Common myeloid progenitor, CD34-positive (primary cell): ENCODE measurements at regions not wholly inside any gene's neighbourhood (a gene's known extent, or its start where the extent isn't known, plus 50 kb on each side); places are given as distances from the start of the nearest gene placed in this dataset.

Source experiments
- CTCF ChIA-PET: fragments of 350-600 bp; sonication (Branson Sonifier 250); formaldehyde crosslinking; loops from one replicate; lab custom pipeline; 2021; ENCODE audit warnings: antibody characterized with exemption; lab: Charles Lee
- POLR2A ChIA-PET: fragments of 350-600 bp; sonication (Branson Sonifier 250); formaldehyde crosslinking; loops from one replicate; lab custom pipeline; 2021; ENCODE audit warnings: antibody characterized with exemption; lab: Charles Lee
- DNase-seq, 3 donors: peaks; one replicate each; pipeline versions ENCODE4 v3.0.0 to v3.0.0-alpha.2; 2013
- H3K27ac ChIP-seq, 2 experiments: 1 replicate in 1 of 2; 2 replicates in 1 of 2; pipeline ENCODE4 v1.7.0; 2013; ENCODE audit warnings: inconsistent platforms in 2 of 2, low read length in 2 of 2, mild to moderate bottlenecking in 2 of 2, low read depth in 1 of 2, moderate library complexity in 1 of 2; ENCODE audit not compliant: severe bottlenecking in 2 of 2, insufficient read depth in 1 of 2, poor library complexity in 1 of 2
- H3K27me3 ChIP-seq, 5 experiments: replicated peaks in 2 of 5; 1 replicate in 3 of 5; 2 replicates in 2 of 5; pipeline versions ENCODE4 v1.6.1 to v1.7.0; 2013; ENCODE audit warnings: low read length in 4 of 5, mild to moderate bottlenecking in 2 of 5, moderate library complexity in 2 of 5, inconsistent platforms in 1 of 5; ENCODE audit not compliant: insufficient read depth in 5 of 5, control insufficient read depth in 4 of 5
- H3K36me3 ChIP-seq, 4 experiments: 1 replicate in 2 of 4; 2 replicates in 2 of 4; pipeline versions ENCODE4 v1.6.1 to v1.7.0; 2013; ENCODE audit warnings: low read length in 3 of 4, control low read depth in 1 of 4, mild to moderate bottlenecking in 1 of 4; ENCODE audit not compliant: control insufficient read depth in 4 of 4, insufficient read depth in 4 of 4
- H3K4me1 ChIP-seq, 4 experiments: 1 replicate in 3 of 4; 2 replicates in 1 of 4; pipeline versions ENCODE4 v1.6.1 to v1.7.1; 2013; ENCODE audit warnings: low read length in 3 of 4, mild to moderate bottlenecking in 3 of 4, control low read depth in 1 of 4, inconsistent platforms in 1 of 4, moderate library complexity in 1 of 4; ENCODE audit not compliant: control insufficient read depth in 4 of 4, insufficient read depth in 4 of 4; ENCODE audit errors: control extremely low read depth in 1 of 4
- H3K4me3 ChIP-seq, 7 experiments: 1 replicate in 4 of 7; 2 replicates in 3 of 7; pipeline versions ENCODE4 v1.5.1 to v1.7.0; 2013; ENCODE audit warnings: mild to moderate bottlenecking in 7 of 7, low read length in 6 of 7, moderate library complexity in 6 of 7, inconsistent platforms in 2 of 7, low read depth in 2 of 7, control low read depth in 1 of 7; ENCODE audit not compliant: insufficient read depth in 4 of 7, control insufficient read depth in 1 of 7; ENCODE audit errors: extremely low read depth in 1 of 7
- H3K9me3 ChIP-seq, 5 experiments: 1 replicate in 4 of 5; 2 replicates in 1 of 5; pipeline versions ENCODE4 v1.6.1 to v1.7.1; 2013; ENCODE audit warnings: low read length in 4 of 5, mild to moderate bottlenecking in 2 of 5, inconsistent platforms in 1 of 5, low read depth in 1 of 5, moderate library complexity in 1 of 5; ENCODE audit not compliant: control insufficient read depth in 4 of 5, insufficient read depth in 2 of 5; ENCODE audit errors: control extremely low read depth in 1 of 5
- WGBS: methylation state at CpG from one replicate; pipeline ENCODE4 v1.1.5; 2013; ENCODE audit not compliant: insufficient coverage; 5-methylcytosine and 5-hydroxymethylcytosine counted together

DNA sequence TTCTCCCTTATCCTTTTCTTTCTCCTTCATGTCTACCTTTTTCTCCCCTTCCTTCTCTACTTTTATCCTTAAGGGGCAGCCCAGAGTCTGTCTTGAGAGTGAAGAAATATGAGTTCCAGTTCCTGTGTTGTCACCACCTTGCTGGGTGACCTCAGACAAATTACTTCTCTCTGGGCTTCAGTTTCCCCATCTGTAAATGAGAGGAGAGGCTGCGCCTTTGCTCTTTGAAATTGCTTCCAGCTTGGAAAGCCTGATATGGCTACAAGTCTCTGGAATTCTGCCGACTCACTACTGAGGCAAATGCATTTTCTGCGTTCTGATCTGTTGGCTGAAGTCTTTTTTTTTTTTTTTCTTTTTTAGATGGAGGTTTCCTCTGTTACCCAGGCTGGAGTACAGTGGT is 119.2 kb downstream of the SYF2 start:
- DNase-seq, result no peak
- Histone ChIP-seq H3K27me3 (no peaks in the 10 kb centered on the region), H3K27ac (no peak overlapping the region), H3K4me3 (no peak overlapping the region), H3K9me3 (peaks cover 0 to 9% (median 6%) of the 10 kb centered on the region in 5 experiments), H3K36me3 (no peaks in the 10 kb centered on the region), H3K4me1 (peaks cover 0 to 20% (median 2%) of the 10 kb centered on the region in 4 experiments)
- ChIA-PET POLR2A (no interaction called here), CTCF (interaction anchor here (0.9 to 1.0 kb wide), 2 partner anchors 75 to 178 kb away, joined by 3 read pairs; no protein-coding TSS in a partner anchor)
- no CpG with 5 or more reads among the region's 3 CpGs for WGBS

DNA sequence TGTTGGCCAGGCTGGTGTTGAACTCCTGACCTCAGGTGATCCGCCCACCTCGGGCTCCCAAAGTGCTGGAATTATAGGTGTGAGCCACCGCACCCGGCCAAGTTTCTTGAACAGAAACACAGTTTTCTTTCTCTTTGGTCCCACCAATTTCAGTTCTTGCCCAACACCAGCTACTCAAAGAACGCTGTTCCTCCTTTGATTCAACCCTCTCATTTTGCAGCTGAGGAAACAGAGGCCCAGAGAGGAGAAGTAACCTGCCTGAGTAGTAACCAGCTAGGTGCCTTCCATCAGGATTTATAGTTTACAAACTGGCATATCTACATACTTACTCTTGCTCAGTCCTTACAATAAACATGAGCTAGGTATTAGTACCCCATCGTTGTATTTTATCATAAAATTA is 119.9 kb downstream of the SYF2 start:
- no peak for DNase-seq
- Histone ChIP-seq H3K9me3 (peaks cover 0 to 9% (median 6%) of the 10 kb centered on the region in 5 experiments), H3K27ac (no peak overlapping the region), H3K27me3 (no peaks in the 10 kb centered on the region), H3K4me1 (peaks cover 0 to 20% (median 2%) of the 10 kb centered on the region in 4 experiments), H3K36me3 (no peaks in the 10 kb centered on the region), H3K4me3 (no peak overlapping the region)
- 93% methylated on average over 6 of the region's 6 CpGs for WGBS
- CTCF ChIA-PET, result interaction anchor here (1.0 to 2.2 kb wide), 2 partner anchors 13 to 178 kb away, joined by 3 to 5 read pairs; no protein-coding TSS in a partner anchor
- POLR2A ChIA-PET, result no interaction called here

DNA sequence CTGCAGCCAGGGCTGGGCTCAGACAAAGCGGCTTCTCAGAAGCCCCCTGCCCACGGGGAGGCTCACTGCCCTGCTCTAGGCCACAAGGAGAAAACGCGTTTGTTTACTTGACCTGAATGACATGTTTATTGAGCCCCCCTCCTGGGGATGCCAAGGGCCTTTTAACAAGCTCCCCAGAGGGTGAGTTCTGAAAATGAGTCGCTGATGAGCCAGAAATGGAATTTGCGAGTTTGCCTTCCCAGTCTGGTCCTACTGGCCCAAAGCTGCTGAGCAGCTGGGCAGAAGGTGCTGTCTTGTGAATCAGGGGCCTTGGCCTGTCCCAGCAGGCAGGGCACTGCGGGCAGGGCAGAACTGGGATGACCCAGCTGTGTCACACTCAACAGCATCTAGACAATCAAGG is 120.6 kb downstream of the SYF2 start:
- ChIA-PET POLR2A (no interaction called here), CTCF (interaction anchor here (1.2 to 2.2 kb wide), 2 partner anchors 12 to 179 kb away, joined by 3 to 5 read pairs; no protein-coding TSS in a partner anchor)
- Histone ChIP-seq H3K9me3 (peaks cover 0 to 9% (median 6%) of the 10 kb centered on the region in 5 experiments), H3K4me3 (no peak overlapping the region), H3K36me3 (no peaks in the 10 kb centered on the region), H3K27ac (no peak overlapping the region), H3K27me3 (no peaks in the 10 kb centered on the region), H3K4me1 (peaks cover 0 to 20% (median 2%) of the 10 kb centered on the region in 4 experiments)
- 96% methylated on average over 6 of the region's 7 CpGs for WGBS
- DNase-seq, result no peak

DNA sequence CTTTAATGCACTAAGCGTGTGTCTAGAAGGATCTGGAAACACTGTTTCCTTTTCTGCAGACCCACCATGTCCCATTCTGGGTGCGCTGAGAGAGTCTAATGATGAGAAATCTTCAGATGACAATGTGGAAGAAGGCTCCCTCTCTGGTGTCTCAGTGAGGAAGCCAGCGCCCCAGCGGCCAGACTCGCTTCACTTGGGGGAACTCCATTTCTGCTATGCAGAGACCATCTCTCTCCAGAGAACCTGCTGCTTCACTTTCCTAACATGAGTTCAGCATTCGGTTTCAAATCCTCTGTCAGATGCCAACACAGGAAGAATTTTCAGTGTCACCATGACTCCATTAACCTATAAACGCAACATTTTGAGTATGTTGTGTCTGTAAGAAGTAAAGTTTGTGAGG is 121.8 kb downstream of the SYF2 start:
- CTCF ChIA-PET, result interaction anchor here (0.9 to 2.2 kb wide), 4 partner anchors 9 to 239 kb away, joined by 3 to 5 read pairs (median 3); no protein-coding TSS in a partner anchor

DNA sequence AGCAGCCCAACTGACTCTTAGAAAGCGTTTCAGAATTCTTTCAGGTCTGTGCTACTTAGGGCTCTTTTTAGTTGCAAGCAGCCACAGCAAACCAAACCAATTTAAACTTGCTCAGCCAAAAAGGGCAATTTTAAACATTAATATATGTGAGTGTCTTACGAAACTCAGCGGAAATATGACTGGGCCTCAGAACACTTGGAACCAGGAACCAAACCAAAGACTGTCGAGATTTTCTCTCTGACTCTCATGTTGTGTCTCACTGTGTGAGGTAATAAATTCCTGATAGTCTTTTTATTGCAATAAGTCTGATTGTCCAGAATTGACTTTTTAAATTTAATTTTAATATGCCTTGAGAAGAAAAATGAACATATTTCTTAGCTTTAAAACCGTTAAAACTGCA is 122.3 kb downstream of the SYF2 start:
- DNase-seq, result no peak
- H3K36me3 ChIP-seq, result no peaks in the 10 kb centered on the region
- ChIA-PET CTCF (interaction anchor here (0.9 to 1.3 kb wide), 3 partner anchors 9 to 238 kb away, joined by 3 read pairs; no protein-coding TSS in a partner anchor), POLR2A (no interaction called here)
- no peak overlapping the region for H3K4me3 ChIP-seq
- peaks cover 0 to 9% (median 6%) of the 10 kb centered on the region in 5 experiments for H3K9me3 ChIP-seq
- H3K4me1 ChIP-seq, result peaks cover 0 to 14% (median under 1%) of the 10 kb centered on the region in 4 experiments
- 95% methylated on average over 3 of the region's 5 CpGs for WGBS
- no peak overlapping the region for H3K27ac ChIP-seq
- H3K27me3 ChIP-seq, result no peaks in the 10 kb centered on the region

More for the DNA sequence above, 121.8 kb downstream of the SYF2 start:
- Histone ChIP-seq H3K9me3 (peaks cover 0 to 9% (median 6%) of the 10 kb centered on the region in 5 experiments), H3K36me3 (no peaks in the 10 kb centered on the region), H3K27me3 (no peaks in the 10 kb centered on the region), H3K4me3 (no peak overlapping the region), H3K27ac (no peak overlapping the region), H3K4me1 (peaks cover 0 to 18% (median 2%) of the 10 kb centered on the region in 4 experiments)
- DNase-seq, result no peak
- WGBS, result 98% methylated on average over 5 of the region's 7 CpGs
- POLR2A ChIA-PET, result no interaction called here

DNA sequence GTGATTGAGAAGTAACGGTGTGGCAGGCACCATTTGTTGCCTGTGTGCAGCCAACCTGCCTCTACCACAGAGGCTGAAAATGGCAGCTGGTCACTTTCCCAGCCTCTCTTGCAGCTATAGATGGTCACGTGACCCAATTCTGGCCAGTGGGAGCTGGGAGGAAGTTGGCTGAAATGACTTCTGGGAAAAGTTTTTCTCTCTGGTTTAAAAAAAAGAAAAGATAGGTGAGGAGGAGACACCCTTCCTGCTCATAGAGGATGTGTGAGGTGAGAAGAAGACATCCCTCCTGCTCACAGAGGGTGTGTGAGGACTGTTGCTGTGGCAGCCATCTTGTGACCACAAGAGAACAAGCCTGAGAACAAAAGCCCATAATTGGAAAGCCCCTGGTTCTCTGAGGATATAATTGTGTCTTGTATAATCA is 122.8 kb downstream of the SYF2 start:
- Histone ChIP-seq H3K4me1 (peaks cover 0 to 14% (median 0%) of the 10 kb centered on the region in 4 experiments), H3K27ac (no peak overlapping the region), H3K36me3 (no peaks in the 10 kb centered on the region), H3K4me3 (no peak overlapping the region), H3K9me3 (peaks cover 0 to 9% (median 6%) of the 10 kb centered on the region in 5 experiments), H3K27me3 (no peaks in the 10 kb centered on the region)
- 100% methylated on average over 1 of the region's 2 CpGs for WGBS
- POLR2A ChIA-PET, result no interaction called here
- DNase-seq, result peak in 2 of 3 donors; percentile 52 to 56
- CTCF ChIA-PET, result interaction anchor here (1.3 kb wide), 1 partner anchor 8 kb away, joined by 3 read pairs; no protein-coding TSS in a partner anchor

DNA sequence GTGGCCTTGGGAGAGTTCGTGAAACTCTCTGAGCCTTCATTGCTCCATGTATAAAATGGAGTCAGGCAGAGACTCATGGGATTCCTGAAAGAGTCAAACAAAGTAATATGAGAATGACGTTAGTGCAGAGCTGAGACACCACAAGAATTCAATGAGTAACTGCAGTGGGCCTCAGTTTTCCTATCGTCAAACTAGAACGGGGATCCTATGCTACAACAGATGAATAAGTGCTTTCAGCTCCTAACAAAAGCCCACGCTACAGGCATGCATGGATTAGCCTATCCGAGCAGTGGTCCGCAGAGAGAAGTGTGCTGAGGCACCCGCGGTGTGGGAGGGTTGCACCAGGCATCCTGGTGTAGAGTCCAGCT is 124.7 kb downstream of the SYF2 start:
- H3K4me1 ChIP-seq, result peaks cover 0 to 24% (median 2%) of the 10 kb centered on the region in 4 experiments
- H3K4me3 ChIP-seq, result no peak overlapping the region
- DNase-seq, result no peak
- ChIA-PET CTCF (interaction anchor here (0.9 to 1.7 kb wide), 2 partner anchors 9 to 167 kb away, joined by 3 to 10 read pairs; no protein-coding TSS in a partner anchor), POLR2A (no interaction called here)
- H3K9me3 ChIP-seq, result peaks cover 0 to 9% (median 6%) of the 10 kb centered on the region in 5 experiments
- no peak overlapping the region for H3K27ac ChIP-seq
- H3K27me3 ChIP-seq, result no peaks in the 10 kb centered on the region
- no peaks in the 10 kb centered on the region for H3K36me3 ChIP-seq
- 99% methylated on average over 9 of the region's 9 CpGs for WGBS
